ENCODE measurements at regions not wholly inside any gene's neighbourhood (a gene's known extent, or its start where the extent isn't known, plus 50 kb on each side); places are given as distances from the start of the nearest gene placed in this dataset.
"Not testable (repeated sequence)": the region's sequence is repeated elsewhere in the genome, so short reads cannot be mapped to it uniquely, and the experiment has no call there.

- no peak for DNase-seq (ENCODE audit: low spot score)
Observed at GRCh38 chr16:65727534-65728137, 605.8 kb upstream of the CDH11 start.

DNA sequence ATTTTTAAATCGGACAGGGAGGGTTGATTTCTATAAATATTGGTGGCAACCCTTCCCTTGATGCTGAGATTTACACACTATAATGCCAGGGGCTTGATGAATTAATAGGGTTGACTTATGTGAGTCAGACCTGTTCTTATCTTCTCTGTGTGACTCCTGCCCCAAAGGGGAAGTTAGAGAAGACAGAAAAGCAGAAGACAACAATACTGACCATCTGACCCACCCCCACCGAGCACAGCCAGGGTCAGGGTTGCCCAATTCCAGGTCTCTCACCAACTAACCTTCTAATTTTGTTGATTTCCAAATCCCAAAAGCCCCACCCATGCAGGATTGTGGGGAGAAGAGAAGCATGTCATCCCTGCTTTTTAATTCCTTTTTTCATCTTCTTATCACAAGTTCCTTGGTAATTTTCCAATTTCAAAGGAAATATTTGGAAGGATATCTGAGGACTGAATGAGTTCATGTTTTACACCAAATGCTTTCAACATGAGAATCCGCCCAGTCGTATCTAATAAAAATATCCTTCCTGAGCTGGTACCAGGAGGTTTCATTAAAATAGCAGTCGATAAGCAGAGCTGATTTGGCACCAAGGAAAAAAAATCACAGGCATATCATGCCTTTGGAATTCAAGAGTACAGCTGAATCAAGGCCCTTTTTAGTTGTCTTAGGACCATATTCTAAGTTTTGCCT is 603.4 kb upstream of the CDH11 start:
- DNase-seq (ENCODE audit: low spot score), result no peak

DNA sequence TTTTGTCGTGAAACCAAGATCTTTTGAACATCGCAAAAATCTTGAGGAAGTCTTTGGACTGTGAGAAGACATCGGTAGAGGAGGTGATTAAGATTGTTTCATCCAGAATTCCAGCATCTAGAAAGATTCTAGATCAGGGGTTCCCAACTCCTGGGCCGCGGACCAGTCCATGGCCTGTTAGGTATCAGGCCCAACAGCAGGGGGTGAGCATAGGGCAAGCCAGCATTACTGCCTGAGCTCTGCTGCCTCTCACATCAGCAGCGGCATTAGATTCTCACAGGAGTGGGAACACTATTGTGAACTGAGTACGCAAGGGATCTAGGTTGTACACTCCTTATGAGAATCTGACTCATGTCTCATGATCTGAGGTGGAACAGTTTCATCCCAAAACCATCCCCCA is 600.6 kb upstream of the CDH11 start:
- no peak for DNase-seq (ENCODE audit: low spot score)

- no peak for DNase-seq (ENCODE audit: low spot score)
Observed at GRCh38 chr16:65717846-65718245, 596.0 kb upstream of the CDH11 start.

GRCh38 chr16:65716737-65717700 is 595.2 kb upstream of the CDH11 start:
- no peak for DNase-seq (ENCODE audit: low spot score)

DNA sequence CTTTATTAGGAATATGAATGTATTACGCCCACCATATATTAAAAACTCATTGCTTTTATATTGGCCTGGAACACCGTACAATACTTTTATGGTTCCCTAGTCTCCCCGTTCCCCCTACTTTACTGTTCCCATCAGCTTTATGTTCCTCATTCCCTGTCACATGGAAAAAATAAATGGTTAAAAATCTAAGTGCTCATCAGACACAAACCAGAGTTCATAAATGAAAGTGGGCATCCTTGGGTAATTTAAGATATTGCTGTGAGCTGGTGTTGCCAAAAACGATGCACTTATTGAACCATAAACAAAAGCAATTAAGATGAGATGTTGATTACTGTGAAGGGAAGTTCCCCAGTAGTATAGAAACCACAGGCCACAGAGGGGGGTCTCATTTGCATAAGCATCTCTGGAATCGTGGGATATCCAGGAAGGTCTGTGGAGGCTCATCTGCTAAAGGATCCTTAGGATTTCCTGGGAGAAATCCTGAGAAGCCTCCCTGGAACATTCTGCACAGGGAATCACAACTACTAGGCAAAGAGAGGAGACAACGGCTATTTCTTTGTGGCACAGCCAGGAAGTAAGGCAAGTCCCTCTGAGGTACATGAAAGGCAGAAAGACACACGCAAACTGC is 591.4 kb upstream of the CDH11 start:
- no peak for DNase-seq (ENCODE audit: low spot score)

DNA sequence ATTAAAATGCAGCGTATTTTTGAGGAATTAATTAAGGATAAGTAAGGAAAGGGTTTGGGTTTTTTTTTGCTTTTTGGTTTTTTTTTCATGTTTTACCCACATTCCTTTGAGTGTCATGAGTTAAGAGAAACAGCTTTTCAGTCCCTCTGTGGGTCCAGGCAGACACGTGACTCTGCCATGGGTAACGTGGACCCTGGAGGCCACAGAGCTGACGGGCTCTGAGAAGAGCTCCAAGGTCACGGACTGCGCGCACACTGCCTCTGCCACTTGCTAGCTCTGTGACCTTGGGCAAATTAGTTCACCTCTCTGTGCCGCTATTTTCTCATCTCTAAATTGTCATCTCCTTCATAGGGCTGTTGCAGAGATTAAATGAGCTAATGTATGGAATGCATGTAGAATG is 588.2 kb upstream of the CDH11 start:
- DNase-seq (ENCODE audit: low spot score), result no peak

DNA sequence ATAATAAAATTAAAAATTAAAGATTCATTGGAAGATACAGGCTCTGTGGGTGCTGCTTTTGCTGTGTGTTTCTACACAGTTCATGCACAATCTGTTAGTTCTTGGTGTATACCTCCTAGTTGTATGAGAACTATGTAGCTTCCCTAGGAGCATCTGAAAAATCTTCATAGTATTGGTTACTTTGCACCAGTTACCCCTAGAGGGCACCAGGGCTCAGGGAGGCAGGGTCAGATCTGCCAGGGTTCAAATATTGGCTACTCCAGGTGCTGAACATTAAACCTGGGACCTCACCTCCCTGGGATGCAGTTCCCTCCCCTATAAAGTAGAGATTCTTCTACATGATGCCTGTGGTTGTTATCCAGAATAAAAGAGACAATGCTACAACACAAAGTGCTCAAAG is 583.0 kb upstream of the CDH11 start:
- no peak for DNase-seq (ENCODE audit: low spot score)

DNA sequence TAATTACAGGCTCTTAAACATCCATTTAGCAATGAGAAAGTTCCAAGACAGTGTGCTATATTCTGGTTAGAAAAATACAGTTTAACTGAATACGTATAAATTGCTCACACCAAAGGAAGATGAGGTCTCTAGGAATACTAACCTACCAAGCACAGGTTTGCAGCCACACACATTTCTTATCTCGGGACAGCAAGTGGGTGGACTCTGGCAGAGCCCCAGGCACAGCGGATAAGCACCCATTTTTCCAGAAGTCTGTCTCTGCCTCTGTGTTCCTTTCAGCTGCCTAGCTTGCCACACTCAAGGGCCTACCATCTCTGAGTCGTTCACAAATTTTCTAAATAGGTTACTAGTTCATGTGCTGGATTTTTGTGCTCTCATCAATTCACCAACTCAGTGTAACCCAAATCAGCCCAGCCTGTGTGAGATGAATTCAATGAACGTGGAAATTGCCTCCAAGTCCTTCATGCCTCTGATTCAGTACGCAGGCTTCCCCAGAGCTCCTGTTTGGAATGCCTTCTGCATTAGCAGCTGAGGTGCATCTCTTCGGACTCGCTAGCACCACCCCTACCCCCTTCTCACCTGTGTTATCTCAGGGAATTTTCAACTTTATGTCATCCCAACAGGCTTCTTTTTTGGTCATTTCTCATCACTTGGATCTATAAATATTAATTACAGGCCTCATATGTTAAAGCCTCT is 581.0 kb upstream of the CDH11 start:
- no peak for DNase-seq (ENCODE audit: low spot score)

DNA sequence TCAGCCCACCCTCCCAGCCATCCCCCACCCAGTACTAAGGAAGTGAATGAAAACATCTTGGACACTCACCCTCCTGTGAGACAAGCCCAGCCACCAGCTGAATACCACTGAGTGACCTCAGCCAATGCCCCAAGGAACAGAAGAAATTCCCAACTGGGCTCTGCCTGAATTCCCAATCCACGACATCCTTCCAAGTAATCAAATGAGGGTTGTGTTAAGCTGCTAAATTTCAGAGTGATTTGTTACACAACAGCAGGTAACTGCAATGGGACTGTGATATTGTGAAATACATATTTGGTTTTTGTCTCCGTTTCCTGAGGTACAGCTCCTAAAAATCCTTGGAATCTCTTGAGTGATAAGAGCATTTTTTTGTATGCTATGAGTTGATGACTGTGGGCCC is 578.7 kb upstream of the CDH11 start:
- no peak for DNase-seq (ENCODE audit: low spot score)

DNA sequence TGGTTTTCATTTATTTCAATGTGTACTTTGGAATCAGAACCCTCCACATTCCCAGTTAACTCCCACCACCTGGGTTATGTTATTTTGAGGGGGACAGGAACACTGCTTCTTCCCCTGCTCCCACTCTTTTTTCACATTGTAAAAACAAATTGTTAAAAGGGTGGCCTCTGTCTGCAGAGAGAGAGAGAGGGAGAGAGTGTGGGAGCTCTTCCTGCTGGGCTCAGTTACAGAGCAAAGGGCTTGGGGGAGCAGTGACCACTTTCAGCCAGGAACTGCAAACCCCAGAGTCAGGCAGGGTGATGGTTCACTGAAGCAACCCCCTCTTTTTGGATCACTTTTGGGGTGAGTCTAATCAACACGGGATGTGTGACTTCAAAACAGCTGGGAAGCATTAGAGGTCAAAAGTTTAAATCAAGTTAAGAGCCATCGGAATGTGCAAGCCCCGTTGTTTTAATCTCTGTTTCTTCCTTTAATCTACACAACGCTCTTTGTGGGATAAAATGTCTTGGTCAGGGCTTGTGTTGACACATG is 577.0 kb upstream of the CDH11 start:
- no peak for DNase-seq (ENCODE audit: low spot score)

DNA sequence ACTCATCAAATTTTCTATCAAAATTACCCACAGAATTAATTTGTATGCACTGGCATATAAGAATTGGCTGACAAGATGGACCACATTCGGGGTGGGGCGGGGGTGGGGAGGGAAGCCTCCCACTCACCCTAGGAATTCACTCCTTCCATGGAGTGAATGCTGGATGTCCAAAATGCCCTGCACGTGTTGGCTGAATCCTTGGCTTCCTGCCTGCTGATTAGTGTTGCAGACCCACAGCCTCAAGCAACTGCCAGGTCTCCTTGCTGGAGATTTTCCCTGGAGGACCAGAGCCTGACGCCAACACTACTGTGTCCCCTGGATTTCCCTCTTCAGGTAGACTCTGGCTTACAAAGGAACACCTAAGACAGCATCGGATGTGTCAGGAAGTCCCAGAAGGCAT is 575.7 kb upstream of the CDH11 start:
- DNase-seq (ENCODE audit: low spot score), result no peak

DNA sequence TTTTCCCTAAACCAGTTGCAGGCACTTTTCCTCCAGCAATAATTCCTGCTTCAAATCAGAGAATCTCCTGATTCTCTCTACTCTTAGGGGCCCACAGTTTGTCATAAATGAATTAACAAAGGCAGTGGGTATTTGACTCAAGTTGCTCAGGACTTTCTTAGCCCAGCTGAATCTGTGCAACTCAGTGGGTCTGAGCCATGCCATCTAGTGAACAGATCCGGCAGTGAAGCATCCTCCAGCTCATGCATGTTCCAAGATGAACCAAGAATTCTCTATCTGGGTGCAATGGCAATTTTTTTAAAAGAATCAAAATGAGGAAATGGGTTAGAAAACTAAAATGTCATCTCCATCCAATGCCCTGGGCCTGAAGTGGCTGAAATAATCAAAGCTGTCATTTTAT is 575.2 kb upstream of the CDH11 start:
- DNase-seq (ENCODE audit: low spot score), result peak; percentile 5

- DNase-seq (ENCODE audit: low spot score), result not testable (repeated sequence)
Observed at GRCh38 chr16:65691846-65692245, 570.0 kb upstream of the CDH11 start.

- no peak for DNase-seq (ENCODE audit: low spot score)
Observed at GRCh38 chr16:65689726-65690125, 567.9 kb upstream of the CDH11 start.

- no peak for DNase-seq (ENCODE audit: low spot score)
Observed at GRCh38 chr16:65688301-65688700, 566.4 kb upstream of the CDH11 start.

DNA sequence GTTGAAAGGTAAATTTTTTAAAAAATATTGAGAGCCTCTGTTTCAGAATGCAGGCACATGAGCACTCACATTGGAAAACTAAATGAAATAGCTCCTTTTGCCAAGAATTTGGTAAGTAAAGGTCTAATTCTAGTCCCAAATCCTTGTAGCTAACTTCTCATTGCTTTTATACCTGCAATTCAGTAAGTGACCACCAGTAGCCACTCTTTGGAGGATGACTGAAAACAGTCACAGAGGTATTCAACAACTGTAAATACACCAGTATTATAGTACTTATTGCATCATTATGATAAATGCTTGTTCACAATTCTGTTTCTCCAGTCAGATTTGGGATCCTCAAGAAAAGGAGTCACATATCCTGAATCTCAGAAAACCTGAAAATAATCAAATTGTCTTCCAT is 562.4 kb upstream of the CDH11 start:
- no peak for DNase-seq (ENCODE audit: low spot score)

DNA sequence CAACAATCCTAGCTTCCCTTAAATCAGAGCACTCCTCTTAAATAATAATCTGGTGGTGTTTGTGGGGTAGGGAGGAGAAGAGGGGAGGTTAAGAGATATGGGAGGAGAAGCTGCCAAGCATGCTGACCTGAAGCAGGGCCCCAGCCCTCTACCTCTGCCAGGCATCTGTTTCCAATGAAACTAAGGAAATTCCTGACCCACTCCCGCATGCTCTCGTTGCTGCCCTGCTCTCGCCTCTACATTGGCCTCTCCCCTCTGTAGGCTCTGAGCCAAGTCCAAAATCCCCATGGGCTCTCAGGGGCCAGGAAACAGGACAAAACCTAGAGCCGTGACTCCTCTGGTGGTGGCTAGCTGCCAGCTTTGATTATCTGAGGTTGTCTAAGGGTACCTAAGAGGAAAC is 559.5 kb upstream of the CDH11 start:
- DNase-seq (ENCODE audit: low spot score), result no peak

DNA sequence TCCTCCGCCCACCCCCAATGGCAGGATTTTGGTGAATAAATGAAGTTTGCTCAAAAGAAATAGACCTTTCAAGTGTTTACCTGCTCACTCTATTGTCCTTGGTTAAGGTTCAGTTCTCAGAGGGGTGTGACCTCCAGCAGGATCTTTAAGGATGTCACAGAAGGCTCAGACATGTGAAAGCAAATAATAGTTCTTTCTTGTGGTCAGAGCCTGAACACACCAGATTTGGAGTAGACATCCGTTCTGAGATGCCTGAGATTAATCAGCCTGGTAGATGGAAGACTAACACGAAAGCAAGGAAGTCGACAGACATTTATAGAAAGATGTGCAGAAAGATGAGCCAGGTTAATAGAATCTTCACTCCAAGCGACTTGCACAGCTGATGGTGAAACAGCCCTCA is 557.9 kb upstream of the CDH11 start:
- no peak for DNase-seq (ENCODE audit: low spot score)

- DNase-seq (ENCODE audit: low spot score), result no peak
Observed at GRCh38 chr16:65675161-65675560, 553.3 kb upstream of the CDH11 start.

- no peak for DNase-seq (ENCODE audit: low spot score)
Observed at GRCh38 chr16:65672960-65673359, 551.1 kb upstream of the CDH11 start.

DNA sequence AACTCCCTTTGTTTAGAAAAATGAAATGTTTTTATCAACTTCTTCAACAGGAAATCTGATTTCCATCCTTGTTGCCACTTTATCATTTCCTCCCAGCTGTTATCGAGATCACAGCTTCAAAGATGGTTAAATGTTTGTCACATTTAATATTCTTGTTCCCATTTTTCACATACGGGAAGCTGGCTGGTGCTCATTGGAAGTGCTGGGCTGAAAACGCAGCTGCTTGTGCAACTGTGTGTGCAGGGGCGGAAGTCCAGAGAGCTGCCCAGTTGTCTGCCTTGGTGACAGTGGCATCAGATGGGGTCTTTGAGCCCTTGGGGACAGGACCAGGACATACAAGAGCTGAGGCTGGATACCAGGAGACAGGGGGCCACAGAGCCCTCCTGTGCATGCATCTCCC is 549.2 kb upstream of the CDH11 start:
- DNase-seq (ENCODE audit: low spot score), result no peak

Data from hepatic stellate cell (primary cell).